Stimulated activated CD4-positive, alpha-beta T cell treated with anti-CD3 and anti-CD28 coated beads, Interleukin-12 subunit alpha, Interleukin-12 subunit beta, amount 100 ng/mL, for 48 hours (primary cell): ENCODE measurements at regions not wholly inside any gene's neighbourhood (a gene's known extent, or its start where the extent isn't known, plus 50 kb on each side); places are given as distances from the start of the nearest gene placed in this dataset.

ENCODE experiments used
- DNase-seq, 3 donors: peaks; one replicate each; pipeline ENCODE4 v3.0.0-alpha.2; 2020; ENCODE audit warnings: low read depth in 2 of 3, low spot score in 1 of 3

DNA sequence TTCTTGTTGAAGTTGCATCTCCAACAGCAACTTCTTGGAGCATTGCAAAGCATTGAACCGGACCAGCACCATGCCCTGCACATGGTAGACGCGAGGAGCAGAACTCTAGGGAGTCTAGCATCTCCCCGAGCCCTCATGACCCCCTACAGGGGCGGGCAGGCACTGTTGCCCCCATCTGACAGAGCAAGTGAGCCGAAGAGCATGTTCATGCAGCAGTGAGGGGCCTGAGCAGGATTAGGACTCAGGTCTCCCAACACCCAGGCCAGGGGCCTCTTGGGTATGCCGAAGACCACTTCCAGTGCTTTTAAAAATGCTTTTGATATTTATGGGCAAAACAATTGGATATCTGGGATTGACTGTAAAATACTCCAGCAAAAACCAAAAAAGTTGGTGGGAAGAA, 163.3 kb downstream of the TFCP2L1 start:
- no peak for DNase-seq

DNA sequence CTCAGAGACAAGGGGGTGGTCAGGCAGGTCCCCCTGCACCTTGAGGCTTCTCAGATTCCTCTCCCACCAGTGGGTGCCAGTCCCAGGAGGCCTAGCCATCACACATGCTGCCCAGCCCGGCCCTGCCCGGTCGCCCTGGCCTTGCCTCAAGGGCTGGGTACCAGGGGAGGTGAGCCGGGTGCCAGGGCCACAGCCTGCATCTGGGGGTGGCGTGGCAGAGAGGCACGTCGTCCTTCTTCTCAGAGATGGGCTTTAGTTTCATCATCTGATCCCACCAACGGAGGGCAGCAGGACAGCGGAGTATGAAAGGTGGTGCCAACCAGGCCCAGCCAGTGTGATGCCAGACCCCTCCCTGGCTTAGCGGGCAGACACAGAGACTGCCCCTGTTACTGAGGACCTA, 161.7 kb downstream of the TFCP2L1 start:
- no peak for DNase-seq

DNA sequence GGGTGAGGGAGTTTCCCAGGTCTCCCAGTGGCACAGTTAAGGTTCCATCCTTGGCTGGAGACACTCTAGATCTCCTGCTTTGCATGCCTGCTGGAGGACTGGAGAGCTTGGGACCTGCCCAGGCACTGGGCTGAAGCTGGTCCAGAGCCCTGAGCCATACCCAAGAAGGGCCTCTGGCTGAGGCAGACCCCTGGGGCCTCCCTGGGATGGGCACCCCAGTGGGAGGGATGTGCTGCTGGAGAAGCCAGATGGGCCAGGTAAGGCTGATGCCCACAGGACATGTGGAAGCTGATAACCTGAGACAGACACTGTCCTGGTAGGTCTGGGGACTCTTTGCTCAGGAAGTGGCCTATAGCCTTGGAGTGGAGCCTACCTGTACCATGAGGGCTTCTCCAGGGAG, 160.7 kb downstream of the TFCP2L1 start:
- no peak for DNase-seq

DNA sequence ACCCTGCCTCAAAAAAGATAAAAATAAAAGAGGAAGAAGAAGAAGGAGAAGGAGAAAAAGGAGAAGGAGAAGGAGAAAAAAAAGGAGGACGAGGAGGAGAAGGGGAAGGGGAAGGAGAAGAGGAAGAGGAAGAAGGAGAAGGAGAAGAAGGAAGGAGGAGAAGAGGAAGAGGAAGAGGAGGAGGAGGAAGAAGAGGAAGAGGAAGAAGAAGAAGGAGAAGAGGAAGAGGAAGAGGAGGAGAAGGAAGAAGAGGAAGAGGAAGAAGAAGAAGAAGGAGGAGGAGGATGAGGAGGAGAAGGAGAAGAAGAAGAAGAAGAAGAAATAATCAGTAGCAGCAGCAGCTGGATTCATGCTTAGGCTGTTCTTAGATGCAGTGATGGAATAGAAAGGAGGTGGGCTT, 159.7 kb downstream of the TFCP2L1 start:
- no peak for DNase-seq

GRCh38 chr2:121128741-121129659, 156.0 kb downstream of the TFCP2L1 start:
- DNase-seq: peak in 1 of 3 donors; percentile 3

GRCh38 chr2:121129692-121130091, 155.3 kb downstream of the TFCP2L1 start:
- DNase-seq: no peak

DNA sequence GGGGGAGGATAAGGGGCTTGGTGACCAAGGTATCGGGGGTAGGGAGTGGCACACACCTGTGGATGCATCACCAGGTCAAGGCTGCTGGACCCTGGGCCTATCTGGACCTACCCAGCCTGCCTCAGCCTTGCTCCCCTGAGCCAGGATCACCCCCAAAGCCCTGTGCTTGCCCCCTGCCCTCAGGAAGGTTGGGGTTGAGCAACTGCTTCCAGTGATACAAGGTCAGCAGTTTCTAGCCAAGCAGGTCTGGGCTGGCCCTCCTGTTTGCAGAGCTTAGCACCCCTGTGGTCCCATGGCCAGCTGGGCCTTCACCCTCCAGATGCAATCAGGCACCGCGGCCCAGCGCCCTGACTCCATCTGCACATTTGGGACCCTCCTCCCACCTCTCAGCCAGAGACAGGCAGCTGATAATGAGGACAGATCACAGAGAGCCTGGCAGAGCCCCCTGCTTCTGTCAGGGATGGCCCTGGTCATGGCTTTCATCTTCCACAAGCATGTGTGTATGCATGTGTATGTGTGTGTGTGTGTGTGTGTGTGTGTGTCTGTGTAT, 154.6 kb downstream of the TFCP2L1 start:
- no peak for DNase-seq

- DNase-seq: no peak
These were observed 153.6 kb downstream of the TFCP2L1 start for GRCh38 chr2:121131375-121131774.

DNA sequence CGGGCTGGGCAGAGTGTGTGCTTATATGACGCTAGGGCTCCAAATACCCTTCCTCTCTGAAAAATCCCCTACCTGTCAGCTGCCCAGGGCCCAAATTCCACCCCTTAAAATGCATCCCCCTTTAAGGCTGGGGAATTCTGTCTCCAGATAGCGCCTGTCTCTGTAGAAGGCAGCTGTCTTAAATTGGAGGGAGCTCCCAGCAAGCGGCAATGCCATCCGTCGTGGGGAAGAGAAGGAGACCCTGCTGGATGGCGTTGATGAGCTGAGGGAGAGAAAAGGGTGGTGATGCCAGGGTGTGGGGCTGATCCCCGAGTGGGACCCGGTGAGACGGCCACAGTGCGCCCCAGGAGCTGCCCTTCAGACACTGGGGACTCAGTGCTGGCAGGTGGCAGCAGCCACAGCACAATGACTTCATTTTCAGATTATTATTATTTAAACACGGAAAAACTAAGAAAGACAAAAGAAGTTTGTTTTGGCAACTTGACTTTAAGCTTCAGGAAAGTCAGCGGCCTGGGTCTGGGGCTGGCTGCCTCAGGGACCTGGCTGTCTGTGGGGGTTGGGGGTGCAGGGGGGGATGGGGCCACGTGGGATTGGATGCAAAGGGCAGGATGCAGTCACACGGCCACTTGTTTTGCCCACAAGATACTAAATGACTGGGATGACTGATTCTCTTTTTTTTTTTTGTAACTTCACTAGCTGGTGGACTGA, 152.8 kb downstream of the TFCP2L1 start:
- DNase-seq: no peak

GRCh38 chr2:121132762-121133107, 152.3 kb downstream of the TFCP2L1 start:
- DNase-seq: no peak

DNA sequence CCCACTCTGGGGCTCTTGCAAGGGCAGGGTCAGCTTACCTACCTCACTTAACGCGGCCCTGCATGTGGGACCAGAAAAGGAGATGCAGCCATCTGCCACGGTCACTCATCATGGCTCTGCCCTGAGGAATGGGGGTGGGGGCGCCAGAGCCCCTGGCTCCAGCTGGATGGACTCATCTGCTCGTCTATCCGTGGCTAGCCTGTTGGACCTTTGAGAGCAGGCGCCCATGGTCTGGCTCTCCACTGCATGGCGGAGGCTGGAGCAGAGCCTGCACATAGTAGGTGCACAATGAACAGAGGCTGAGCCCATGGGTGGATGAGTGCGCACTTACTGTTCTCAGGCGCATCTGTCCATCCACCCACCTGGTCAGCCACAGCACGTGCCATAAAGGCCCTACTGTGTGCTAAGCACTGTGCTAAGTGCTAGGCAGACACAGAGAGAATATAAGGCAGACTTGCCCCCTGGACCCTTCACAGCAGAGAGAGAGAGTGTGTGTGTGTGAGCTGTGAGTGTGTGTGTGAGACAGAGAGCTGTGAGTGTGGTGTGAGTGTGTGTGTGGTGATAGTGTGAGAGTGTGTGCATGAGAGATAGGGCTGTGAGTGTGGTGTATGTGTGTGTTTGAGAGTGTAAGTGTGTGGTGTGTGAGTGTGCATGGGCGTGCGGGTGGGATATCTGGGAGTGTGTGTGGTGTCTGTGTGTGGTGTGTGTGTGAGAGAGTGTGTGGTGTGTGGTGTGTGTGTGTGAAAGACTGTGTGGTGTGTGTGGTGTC, 151.3 kb downstream of the TFCP2L1 start:
- DNase-seq: no peak

- DNase-seq: no peak
These were observed 150.3 kb downstream of the TFCP2L1 start for GRCh38 chr2:121134728-121135127.

DNA sequence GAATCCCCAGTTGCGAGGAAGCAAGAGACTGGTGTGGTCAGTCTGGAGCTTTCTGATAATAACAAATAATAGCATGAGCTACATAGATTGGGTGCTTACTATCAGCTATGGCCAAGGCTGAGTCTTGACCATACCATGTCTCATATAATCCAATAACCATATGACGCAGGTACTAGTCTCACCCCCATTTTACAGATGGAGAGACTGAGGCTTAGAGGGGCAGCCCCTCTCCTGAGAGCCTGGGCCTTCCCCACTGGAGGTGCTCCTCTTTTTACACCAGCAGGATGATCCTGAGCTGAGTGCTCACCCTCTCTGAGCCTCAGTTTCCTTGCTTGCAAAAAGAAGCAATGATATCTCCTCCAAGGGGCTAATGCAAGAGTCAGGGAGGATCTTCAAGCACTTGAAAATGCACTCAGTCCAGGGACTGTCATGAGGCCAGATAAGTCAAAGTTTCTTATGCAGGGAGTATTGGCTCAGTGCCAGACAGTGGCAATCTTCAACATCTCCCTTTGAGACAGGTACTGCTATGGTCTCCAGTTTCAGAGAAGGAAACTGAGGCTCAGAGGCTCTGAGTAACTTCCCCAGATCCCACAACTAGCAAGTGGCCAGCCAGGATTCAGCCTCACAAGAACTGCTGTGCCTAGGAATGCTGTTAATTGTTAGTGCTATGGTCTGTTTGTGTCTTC, 149.7 kb downstream of the TFCP2L1 start:
- DNase-seq: no peak

DNA sequence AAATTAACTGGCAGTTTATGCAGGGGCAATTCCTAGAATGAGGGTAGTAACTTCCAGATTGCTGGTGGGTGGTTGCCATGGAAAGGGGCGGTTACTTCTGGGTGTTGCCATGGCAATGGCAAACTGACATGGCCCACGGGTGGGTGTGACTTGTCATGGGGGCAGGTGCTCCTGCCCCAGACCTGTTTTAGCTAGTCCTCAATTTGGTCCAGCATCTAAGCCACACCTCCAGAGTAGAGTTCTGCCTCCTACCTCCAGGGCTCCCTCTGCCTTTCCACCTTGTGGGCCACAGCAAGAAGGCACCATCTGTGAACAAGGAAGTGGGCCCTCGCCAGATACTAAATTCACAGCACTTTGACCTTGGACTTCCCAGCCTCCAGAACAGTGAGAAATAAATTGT, 148.7 kb downstream of the TFCP2L1 start:
- no peak for DNase-seq

- no peak for DNase-seq
These were observed 147.4 kb downstream of the TFCP2L1 start for GRCh38 chr2:121137571-121137970.

DNA sequence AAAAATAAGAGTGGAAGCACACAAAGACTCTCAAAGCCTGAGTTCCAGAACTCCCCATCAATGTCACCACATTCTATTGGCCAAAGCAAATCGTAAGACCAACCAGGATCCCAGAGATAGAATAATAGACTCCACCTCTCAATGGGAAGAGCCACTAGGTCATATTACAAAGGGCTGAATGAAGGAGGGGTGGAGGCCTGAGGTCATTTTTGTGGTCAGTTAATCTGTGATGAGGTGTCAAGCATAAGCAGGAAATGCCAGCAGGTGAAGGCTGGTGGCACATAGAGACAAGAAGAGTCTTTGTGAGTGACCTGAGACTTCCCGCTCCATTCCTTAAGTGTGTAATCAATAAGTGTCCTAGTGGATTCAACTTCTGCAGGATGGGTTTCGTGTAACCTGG, 144.3 kb downstream of the TFCP2L1 start:
- DNase-seq: no peak

DNA sequence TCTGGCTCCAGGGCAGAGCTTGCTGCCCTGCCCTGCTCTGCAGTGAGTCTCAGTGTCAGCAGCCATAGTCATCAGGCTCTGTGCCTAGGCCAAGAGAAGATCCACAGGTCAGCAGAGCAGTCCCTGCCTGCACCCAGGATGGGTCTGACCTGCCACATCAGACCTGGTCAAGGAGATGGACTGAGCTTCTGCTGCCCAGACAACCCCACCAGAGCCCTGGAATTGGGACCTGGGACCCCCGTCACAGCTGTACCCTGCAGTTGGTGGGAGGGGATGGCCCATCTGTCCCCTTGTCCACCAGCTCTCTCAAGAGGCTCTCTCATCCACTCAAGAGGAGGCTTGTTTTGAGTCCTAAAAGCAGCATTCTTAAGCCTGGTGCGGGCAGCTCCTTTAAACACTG, 142.6 kb downstream of the TFCP2L1 start:
- DNase-seq: no peak

- DNase-seq: no peak
These were observed 140.9 kb downstream of the TFCP2L1 start for GRCh38 chr2:121144111-121144510.

DNA sequence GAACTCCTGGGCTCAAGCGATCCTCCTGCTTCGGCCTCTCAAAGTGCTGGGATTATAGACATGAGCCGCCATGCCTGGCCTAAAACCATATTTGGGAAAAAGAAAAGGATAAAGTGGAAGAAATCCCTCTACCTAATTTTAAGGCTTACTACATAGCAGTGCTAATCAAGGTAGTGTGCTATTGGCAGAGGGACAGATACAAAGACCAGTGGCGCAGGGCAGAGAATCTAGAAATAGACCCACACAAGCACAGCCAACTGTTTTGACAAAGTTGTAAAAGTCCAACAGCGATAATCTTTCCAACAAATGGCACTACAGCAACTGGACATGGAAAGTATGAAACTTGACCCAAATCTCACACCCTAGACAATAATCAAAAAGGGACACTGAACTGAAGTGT, 138.4 kb downstream of the TFCP2L1 start:
- DNase-seq: no peak

- DNase-seq: no peak
These were observed 137.2 kb downstream of the TFCP2L1 start for GRCh38 chr2:121147766-121148165.

DNA sequence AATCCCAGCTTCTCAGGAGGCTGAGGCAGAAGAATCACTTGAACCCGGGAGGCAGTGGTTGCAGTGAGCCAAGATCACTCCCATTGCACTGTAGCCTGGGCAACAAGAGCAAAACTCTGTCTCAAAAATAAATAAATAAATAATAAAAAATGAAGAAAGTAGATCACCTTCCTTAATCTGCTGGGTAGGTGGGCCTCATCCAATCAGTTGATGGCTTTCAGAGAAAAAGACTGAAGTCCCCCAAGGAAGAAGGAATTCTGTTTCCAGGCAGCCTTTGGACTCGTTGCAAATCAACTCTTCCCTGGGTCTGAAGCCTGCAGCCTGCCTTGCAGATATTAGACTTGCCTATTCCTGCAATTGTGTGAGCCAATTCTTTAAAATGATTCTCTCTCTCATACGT, 136.5 kb downstream of the TFCP2L1 start:
- DNase-seq: no peak
